HG02571 (cell line): ENCODE measurements at regions not wholly inside any gene's neighbourhood (a gene's known extent, or its start where the extent isn't known, plus 50 kb on each side); places are given as distances from the start of the nearest gene placed in this dataset.
"Not testable (repeated sequence)": the region's sequence is repeated elsewhere in the genome, so short reads cannot be mapped to it uniquely, and the experiment has no call there.

Experiments used
- ATAC-seq: cut with Tn5 transposase; IDR thresholded peaks from one replicate; pipeline ENCODE4 v1.9.1; 2021; ENCODE audit warnings: mild to moderate bottlenecking, moderate library complexity; ENCODE audit not compliant: unreplicated experiment

DNA sequence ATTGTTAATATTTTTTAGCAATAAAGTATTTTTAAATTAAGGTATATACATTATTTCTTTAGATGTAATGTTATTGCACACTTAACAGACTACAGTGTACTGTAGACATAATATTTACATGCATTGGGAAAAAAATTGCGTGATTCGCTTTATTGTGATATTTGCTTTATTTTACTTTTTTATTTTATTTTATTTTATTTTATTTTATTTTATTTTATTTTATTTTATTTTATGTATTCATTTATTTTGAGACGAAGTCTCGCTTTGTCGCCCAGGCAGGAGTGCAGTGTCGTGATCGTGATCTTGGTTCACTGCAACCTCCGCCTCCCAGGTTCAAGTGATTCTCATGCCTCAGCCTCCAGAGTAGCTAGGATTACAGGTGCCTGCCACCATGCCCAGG, 1522.7 kb downstream of the AMY1C start:
- not testable (repeated sequence) for ATAC-seq

DNA sequence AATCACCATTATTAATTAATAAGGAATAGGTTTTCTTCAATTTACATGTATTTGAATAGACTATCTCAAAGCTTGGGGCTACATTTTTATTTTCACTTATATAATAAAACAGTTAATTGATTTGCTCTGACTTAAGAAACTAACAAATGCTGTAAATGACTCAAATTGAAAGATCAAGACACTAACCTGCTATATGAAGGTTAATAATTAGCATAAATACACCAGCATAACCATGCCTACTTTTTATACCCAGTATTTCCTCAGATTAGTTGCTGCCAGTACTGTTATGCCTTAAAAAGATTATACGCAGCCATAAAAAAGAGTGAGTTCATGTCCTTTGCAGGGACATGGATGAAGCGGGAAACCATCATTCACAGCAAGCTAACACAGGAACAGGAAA, 1545.1 kb downstream of the AMY1C start:
- ATAC-seq = no peak

DNA sequence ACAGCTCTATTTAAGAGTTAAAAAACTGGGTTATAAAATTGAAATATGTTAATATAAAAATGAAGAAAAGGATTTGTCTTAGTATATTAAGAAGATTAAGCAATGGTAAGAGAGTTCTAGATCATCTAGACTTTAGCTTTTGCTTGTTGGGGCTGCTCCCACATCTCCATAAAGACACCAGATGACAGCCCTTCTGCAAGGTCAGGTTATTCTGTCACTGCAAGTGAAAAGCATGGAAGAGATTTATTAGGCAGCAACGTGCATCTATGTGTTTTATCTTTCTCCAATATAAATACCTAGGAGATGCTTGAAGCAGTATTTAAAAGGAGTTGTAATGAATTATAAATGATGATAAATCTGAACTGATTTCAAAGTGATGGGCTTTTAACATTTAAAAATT, 1560.4 kb downstream of the AMY1C start:
- no peak for ATAC-seq

DNA sequence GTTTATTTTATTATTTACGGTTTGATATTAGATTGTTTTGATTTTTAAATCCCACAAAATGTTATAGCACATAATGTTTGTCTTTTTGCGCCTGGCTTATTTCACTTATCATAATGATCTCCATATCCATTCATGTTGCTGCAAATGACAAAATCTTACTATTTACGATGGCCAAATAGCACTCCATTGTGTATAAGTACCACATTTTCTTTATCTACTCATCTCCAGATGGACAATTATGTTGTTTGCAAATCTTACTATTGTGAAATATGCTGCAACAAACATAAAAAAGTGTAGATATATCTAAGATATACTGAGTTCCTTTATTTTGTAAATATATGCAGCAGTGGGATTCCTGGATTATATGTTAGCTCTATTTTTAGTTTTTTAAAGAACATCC, 1568.3 kb downstream of the AMY1C start:
- ATAC-seq = no peak

DNA sequence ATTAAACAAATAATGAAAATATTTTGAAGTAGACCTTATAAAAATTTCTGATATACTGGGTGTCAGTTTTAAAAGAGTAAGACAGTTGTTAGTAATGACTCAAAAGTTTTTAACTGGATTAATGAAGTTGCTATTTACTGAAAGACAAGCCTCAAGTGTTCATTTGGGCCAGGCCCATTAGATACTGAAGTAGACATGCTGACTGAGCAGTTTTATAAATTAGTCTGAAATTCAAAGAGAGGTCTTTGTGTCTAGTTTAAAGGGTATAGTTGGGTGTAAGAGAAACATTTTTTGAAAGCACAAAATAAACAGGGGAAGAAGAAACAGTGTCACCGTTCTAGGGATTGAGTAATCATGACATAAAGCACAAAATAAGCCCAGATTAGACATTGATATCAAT, 1577.2 kb downstream of the AMY1C start:
- no peak for ATAC-seq

DNA sequence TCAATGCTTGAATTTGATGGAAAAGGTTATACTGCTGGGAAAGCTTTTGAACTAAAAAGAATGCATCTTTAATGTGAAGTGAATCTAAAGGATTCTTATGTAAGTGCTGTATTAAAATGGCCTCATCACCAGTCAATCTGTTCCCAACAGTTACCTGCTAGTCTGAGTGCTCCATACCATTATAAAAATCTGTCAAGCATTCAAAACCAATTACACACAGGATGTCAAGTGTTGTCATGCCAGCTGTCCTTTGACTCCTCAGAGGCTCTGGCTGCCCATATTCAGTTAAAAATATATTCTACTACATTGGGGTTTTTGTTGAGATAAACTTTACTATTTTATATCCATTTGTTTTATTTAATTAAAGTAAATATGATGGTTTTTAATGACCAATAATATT, 1587.7 kb downstream of the AMY1C start:
- no peak for ATAC-seq

DNA sequence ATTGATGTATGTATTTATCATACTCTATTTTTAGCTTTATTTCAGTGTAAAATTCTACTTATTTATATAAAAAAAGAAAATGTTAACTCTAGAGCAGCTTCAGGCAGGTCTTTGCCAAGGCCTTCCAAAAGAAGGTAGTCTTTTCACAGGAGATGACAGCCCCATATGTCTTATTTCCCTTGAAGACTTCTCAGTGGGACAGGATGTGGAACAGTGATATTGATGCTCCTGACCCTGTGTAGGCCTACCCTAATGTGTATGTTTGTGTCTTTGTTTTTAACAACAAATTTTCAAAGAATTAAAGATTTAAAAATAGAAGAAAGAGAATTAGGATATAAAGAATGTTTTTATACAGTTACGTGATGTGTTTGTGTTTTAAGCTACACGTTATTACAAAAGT, 1593.6 kb downstream of the AMY1C start:
- ATAC-seq = no peak

DNA sequence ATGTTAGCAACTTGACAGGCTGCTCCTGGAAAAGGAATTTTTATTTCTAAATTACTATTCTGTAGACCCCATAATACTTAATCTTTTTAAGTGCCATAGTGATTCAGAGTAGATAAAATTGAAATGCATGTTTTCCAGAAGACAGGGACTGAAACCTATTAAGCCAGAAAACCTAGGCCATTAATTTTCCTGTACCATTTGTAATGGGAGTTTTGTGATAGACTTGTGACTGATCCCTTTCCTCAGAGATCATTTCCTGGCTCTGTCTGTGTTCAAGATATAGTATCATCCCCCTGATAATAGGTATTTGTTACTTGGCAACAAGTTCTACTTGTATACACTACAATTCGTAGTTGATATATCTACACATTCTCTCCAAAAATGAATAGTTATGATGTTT, 1609.8 kb downstream of the AMY1C start:
- ATAC-seq = no peak

DNA sequence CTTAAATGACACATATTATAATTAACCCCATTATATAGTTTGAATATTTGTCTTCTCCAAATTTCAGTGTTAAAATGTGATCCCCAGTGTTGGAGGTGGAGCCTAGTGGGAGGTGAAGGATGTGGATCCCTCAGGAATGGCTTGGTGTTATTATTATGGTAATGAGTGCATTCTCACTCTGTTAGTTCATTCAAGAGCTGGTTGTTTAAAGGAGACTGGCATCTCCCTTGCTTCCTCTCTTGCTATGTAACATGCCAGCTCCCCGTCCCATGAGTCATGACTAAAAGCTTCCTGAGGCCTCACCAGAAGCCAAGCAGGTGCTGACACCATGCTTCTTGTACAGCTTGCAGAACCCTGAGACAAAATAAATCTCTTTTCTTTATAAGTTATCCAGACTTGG, 1612.7 kb downstream of the AMY1C start:
- ATAC-seq = no peak

DNA sequence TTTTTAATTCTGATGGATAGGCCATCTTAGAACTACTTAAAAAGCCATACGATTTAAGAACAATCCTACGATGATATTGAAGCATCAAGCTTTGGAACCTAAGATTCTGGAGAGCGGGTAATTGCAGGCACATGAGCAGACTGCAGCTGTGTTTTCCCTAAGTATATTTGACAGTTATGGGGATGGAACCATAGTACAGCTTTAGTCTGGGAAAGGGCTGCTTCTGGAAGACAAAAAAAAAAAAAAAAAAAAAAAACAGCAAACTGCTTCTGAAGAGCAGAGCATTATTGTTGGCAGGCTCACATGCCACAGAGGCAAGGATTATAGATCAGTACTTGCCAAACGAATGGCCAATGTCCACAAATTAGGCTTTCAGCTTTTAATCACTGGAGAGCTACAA, 1618.7 kb downstream of the AMY1C start:
- no peak for ATAC-seq

DNA sequence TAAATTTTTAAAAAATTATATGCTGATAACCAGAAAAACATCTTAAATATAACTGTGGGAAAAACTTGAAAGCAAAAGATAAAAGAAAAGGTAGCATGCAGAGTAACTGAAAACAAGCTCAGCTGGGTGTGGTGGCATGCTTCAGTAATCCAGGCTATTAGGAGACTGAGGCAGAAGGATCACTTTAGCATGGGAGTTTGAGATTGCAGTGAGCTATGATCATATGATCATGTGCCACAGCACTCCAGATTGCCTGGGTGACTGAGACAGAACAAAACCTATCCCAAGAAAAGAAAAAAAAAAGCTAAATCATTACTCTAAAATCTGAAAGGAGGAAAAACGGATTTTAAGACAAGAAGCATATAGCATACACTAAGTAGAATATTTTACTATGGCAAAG, 1624.0 kb downstream of the AMY1C start:
- ATAC-seq = no peak

DNA sequence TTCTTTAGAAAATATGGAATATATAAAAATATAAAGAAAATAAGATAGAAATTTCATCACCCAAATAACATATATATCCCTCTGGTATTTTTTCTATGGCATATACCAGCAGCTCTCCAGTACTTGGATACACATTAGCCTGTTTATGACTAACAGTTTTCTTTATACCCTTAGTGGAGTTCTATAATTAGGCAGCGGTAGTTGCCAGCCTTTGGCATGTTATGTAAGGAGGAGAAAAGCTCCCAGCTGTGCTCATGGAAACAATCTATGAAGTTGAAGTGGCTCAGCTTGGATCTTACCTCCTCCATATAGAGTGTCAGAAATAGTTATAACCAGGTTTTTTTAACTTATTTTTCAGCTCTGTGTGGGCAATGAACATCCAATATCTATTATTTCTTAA, 1636.8 kb downstream of the AMY1C start:
- no peak for ATAC-seq

DNA sequence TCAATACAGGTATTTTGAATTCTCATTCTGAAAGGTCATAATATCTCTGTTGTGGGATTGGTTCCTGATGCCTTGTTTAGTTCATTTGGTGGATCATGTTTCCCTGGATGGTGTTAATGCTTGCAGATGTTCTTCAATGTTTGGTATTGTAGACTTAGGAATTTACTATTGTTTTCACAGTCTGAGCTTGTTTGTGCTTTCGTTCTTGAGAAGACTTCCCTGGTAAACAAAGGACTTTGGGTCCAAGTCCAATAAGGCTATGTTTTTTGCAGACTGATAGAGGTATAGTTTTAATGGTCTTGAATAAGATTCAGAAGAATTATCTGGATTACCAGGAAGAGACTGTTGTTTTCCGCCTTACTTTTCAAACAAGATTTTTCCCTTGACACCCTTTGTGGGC, 1646.3 kb downstream of the AMY1C start:
- no peak for ATAC-seq

DNA sequence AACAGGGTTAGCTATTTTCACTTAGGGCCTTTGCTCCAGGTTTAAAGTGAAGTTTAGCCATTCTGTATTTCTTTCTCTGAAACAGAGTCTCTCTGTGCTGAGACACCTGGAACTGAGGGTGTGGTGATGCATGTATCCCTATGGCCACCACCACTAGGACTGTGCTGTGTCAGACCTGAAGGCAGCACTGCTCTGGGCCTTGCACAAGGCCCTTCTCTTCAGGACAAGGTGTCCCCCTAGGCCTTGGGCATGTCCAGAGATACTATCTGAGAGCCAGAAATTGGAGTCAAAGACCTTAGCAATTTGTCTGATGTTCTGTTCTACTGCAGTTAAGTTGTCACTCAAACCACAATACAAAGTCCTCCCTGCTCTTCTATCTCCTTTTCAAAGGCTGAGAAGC, 1649.2 kb downstream of the AMY1C start:
- ATAC-seq = no peak

DNA sequence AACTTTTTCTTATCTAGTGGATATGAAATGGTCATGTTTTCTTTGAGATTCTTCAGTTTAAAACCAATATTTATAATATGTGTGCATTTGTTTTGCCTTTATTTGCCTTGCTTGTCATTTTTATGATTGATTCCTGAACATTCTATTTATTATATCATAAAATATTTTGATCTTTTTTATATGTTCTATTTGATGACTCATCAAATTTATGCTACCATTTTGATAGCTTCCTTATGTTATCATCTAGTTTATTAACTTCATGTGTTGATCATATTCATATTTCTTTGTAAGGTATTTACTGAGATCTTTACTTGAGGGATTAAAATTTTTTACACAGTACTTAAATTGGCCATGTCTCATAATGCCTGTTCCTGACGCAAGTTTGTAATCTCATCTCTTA, 1650.0 kb downstream of the AMY1C start:
- ATAC-seq = no peak

DNA sequence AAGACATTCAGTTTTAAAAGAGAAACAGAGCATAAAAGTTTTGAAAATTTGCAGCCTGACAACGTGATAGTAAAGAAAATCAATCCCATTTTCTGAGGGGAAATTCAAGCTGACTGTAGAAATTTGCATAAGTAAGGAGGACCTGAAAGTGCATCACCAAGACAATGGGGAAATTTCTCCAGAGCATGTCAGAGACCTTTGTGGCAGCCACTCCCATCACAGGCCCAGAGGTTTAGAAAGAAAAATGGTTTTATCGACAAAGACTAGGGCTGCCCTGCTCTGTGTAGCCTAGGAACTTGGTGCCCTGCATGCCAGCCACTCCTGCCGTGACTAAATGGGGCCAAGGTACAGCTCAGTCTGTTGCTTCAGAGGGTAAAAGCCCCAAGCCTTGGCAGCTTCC, 1640.2 kb upstream of the PRMT6 start:
- no peak for ATAC-seq

DNA sequence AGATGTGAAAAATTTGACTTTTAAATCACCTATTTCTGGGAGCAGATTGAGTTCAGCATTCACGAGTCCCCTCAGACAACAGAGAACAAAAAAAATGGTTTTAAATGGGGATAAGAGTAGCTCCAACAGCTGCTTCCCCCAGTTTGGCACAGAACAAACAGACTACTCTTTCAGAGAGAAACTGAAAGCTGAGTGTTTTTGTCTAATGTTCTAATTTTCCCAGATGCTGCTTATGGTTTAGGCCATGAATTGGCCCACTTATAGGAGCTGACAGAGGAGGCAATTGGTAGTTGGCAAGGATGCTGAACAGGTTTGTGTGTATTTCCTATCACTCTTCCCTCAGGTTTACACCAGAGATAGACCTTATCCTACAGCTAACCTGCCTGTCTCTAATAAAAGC, 1637.4 kb upstream of the PRMT6 start:
- no peak for ATAC-seq

DNA sequence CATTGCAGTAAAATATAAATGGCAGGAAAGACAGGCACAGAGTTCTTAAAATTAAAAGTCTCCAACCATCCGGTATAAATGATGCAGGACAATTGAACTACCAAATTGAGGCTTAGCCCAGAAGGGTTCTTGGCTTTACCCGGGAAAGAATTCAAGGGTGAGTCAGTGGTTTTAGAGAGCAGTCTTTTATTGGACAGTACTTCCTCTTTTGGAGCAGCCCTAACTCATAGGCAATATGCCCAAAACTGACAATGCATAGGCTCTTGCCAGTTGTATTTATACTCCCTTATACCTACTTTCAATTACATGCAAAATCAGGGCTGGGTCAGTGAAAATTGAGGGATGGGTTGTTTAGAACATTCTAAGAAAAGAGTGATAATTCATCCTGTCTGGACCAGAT, 1628.9 kb upstream of the PRMT6 start:
- ATAC-seq = no peak

DNA sequence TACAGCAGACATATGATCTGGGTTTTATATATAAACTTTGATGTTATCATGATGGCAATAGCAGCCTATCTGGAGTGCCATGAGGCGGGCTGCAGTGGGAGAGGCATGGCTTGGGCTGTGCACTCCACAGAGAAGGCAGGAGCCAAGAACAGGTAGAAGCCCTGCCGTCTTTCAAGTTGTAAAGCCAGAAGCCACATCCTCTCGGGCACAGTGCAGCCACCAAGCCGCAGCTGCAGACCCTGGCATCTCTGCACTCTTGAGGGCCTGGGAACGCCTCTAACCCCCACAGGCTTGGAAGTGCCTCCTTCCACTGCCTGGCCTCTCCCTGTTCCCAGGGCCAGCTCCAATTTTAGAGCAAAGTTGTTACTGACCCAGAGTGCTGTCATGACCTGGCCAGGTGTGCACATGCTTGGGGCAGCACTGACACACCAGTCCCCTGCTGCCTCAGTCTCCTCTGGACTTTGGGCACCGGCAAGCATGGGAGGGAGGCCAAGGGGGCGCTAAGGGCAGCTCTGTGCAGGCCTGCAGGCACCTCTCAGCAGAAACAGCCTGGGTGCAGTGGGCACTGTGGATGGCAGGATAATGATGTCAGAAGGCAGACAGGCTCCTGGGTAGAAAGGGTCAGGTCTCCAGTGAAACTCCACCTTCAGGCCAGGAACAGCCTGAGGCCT, 1619.8 kb upstream of the PRMT6 start:
- ATAC-seq = no peak

DNA sequence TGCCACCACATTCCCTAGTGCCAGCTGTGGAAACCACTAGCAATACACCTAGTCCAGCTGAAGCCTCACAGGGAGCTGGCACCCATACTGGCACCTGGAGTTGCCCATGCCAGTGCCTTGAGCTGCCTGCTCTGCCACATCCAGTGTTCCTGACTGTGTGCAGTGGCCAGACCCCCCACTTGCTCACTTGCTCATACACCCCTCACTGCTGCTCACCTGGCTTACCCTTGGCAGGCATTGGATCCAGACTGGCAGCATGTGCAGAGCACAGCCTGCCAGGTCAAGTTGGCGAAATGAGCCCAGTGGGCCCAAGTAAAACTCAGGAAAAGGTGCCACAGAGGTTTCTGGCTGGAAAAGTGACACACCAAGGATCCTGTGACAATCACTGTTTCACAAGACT, 1618.6 kb upstream of the PRMT6 start:
- ATAC-seq = no peak

DNA sequence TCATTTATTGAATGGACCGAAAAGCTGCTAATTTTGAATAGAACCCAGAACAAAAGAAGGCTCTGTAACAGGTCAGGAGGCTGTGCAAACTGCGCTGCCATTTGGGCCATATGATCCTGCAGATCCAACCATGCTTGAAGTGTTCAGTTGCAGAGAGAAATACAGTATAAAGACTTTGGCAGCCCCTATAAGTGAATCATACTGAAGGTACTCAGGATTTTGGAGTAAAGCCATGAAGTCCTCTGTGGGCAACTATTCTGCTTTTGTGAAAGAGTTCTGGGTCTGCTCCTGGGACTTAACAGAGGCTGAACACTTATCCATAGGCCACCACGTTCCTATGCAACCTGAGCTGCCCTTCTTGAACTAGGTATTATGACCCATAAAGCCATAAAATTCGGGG, 1613.6 kb upstream of the PRMT6 start:
- no peak for ATAC-seq

DNA sequence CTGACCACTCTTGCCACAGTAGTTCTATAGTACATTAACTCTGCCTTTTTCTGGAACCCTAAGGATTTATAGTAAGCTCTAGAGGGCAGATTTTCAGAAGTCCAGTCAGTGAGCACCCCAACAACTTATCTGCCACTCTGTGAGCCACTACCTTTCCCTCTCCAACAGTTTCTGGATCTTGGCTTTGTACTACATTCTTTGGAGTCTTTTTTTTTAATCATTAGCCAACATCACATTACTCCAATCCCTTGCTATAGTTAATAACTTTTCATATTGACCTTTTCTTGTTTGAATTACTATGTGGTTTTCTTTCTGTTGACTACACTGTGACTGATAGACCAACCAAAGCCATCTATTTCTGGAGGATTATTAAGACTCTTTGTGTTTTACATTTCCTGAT, 1596.7 kb upstream of the PRMT6 start:
- no peak for ATAC-seq

DNA sequence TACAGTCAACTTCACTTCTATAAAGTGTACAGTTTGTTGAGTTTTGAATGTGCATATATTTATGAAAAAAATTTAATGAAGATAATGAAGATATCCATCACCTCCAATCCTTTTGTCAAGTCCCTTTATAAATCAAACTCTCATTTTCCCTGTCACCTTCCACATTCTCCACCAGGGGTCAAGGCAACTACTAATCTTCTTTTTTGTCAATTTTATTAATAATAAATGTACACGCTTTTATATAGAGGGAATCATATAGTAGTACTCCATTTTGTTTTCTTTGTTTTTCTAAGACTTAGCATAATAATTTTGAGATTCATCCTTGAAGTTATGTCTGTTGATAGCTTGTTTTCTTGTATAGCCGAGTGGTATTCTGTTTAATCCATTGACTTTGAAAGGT, 1594.2 kb upstream of the PRMT6 start:
- ATAC-seq = no peak

DNA sequence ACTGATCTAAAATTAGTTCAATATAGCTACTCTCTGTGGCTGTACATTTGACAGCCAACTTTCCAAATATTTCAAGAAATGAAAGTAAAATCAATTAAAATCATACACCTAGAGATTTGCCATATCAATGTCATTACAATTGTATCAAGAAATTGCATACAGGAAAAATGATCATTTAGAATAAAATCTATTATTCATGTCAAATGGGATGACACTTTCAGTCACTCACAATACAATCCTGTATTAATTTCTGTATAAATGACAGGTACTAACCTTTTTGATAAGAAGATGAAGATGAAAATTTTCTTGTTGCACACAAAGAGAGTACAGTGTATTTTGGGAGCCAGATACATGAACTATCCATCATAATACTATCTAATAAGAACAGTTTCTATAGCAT, 1588.9 kb upstream of the PRMT6 start:
- ATAC-seq = no peak
